Left ventricle myocardium superior (tissue), 1 donor: ENCODE measurements at regions not wholly inside any gene's neighbourhood (a gene's known extent, or its start where the extent isn't known, plus 50 kb on each side); places are given as distances from the start of the nearest gene placed in this dataset.

Experiments
- ATAC-seq: fragments of 200-7000 bp; cut with Tn5 transposase; one replicate; pipeline ENCODE4 v1.9.1; 2020; ENCODE audit warnings: mild to moderate bottlenecking, moderate library complexity
- DNase-seq: peaks from one replicate; pipeline ENCODE4 v3.0.0-alpha.2; 2020
- intact Hi-C: fragments of 100-400 bp; cut with micrococcal nuclease; formaldehyde crosslinking; loops from one replicate; pipeline ENCODE4 v1.11.0; 2022
- donor health status: DM: no; HTN: yes; CAD: no; lungs with severe emphysema.

GRCh38 chr5:117088176-117088575, 513.6 kb upstream of the SEMA6A start:
- DNase-seq (no peak), ATAC-seq (no peak)
- intact Hi-C loops: no loop called here

- DNase-seq (no peak), ATAC-seq (no peak)
- intact Hi-C loops: no loop called here
Observed at GRCh38 chr5:117084067-117084466, 509.4 kb upstream of the SEMA6A start.

- DNase-seq (no peak), ATAC-seq (no peak)
- intact Hi-C loops: no loop called here
Observed at GRCh38 chr5:117082977-117083376, 508.4 kb upstream of the SEMA6A start.

- intact Hi-C loops: no loop called here
- ATAC-seq: no peak
- DNase-seq: no peak
Observed at GRCh38 chr5:117077142-117077541, 502.5 kb upstream of the SEMA6A start.

- intact Hi-C loops: no loop called here
- ATAC-seq (no peak), DNase-seq (no peak)
Observed at GRCh38 chr5:117072439-117072838, 497.8 kb upstream of the SEMA6A start.

GRCh38 chr5:117065800-117066199, 491.2 kb upstream of the SEMA6A start:
- intact Hi-C loops: no loop called here
- DNase-seq: no peak

GRCh38 chr5:117065161-117065560, 490.5 kb upstream of the SEMA6A start:
- intact Hi-C loops: no loop called here
- DNase-seq: no peak
- no peak for ATAC-seq

More at GRCh38 chr5:117065800-117066199, 491.2 kb upstream of the SEMA6A start:
- no peak for ATAC-seq

GRCh38 chr5:117060099-117060498, 485.5 kb upstream of the SEMA6A start:
- DNase-seq (no peak), ATAC-seq (no peak)
- intact Hi-C loops: no loop called here

- DNase-seq: no peak
- no peak for ATAC-seq
- intact Hi-C loops: no loop called here
Observed at GRCh38 chr5:117058740-117059139, 484.1 kb upstream of the SEMA6A start.

- ATAC-seq: no peak
- intact Hi-C loops: no loop called here
- no peak for DNase-seq
Observed at GRCh38 chr5:117055517-117055916, 480.9 kb upstream of the SEMA6A start.

- intact Hi-C loops: no loop called here
- no peak for DNase-seq
- ATAC-seq: no peak
Observed at GRCh38 chr5:117054911-117055310, 480.3 kb upstream of the SEMA6A start.

- intact Hi-C loops: no loop called here
- DNase-seq (no peak), ATAC-seq (no peak)
Observed at GRCh38 chr5:117054141-117054540, 479.5 kb upstream of the SEMA6A start.

- ATAC-seq (no peak), DNase-seq (no peak)
- intact Hi-C loops: no loop called here
Observed at GRCh38 chr5:117041926-117042595, 467.4 kb upstream of the SEMA6A start.

GRCh38 chr5:117039035-117039434, 464.4 kb upstream of the SEMA6A start:
- ATAC-seq: no peak
- DNase-seq: no peak
- intact Hi-C loops: no loop called here

GRCh38 chr5:117027384-117027783, 452.8 kb upstream of the SEMA6A start:
- intact Hi-C loops: no loop called here
- ATAC-seq (no peak), DNase-seq (no peak)

GRCh38 chr5:117020999-117021398, 446.4 kb upstream of the SEMA6A start:
- no peak for ATAC-seq
- no peak for DNase-seq
- intact Hi-C loops: no loop called here

GRCh38 chr5:117013280-117013877, 438.8 kb upstream of the SEMA6A start:
- intact Hi-C loops: no loop called here
- ATAC-seq (no peak), DNase-seq (no peak)

GRCh38 chr5:117010574-117010973, 436.0 kb upstream of the SEMA6A start:
- DNase-seq (no peak), ATAC-seq (no peak)
- intact Hi-C loops: no loop called here

GRCh38 chr5:116998024-116998423, 423.4 kb upstream of the SEMA6A start:
- intact Hi-C loops: no loop called here
- DNase-seq (no peak), ATAC-seq (no peak)

GRCh38 chr5:116992681-116993080, 418.1 kb upstream of the SEMA6A start:
- no peak for ATAC-seq
- no peak for DNase-seq
- intact Hi-C loops: no loop called here

GRCh38 chr5:116989995-116990394, 415.4 kb upstream of the SEMA6A start:
- intact Hi-C loops: no loop called here
- no peak for DNase-seq

More at GRCh38 chr5:116989995-116990394, 415.4 kb upstream of the SEMA6A start:
- ATAC-seq: no peak
